H9 (cell line): ENCODE measurements at regions not wholly inside any gene's neighbourhood (a gene's known extent, or its start where the extent isn't known, plus 50 kb on each side); places are given as distances from the start of the nearest gene placed in this dataset.

ENCODE experiments used
- DNase-seq: peaks from one replicate; pipeline ENCODE4 v3.0.0-alpha.2; 2017
- H2AFZ ChIP-seq: one replicate; pipeline ENCODE4 v1.6.1; 2013; ENCODE audit warnings: mild to moderate bottlenecking, low read length, control low read depth, moderate library complexity
- H2AK5ac ChIP-seq: 2 replicates; pipeline ENCODE4 v1.6.1; 2013; ENCODE audit warnings: low read length, control low read depth, mixed read lengths; ENCODE audit not compliant: insufficient read length
- H2BK120ac ChIP-seq: one replicate; pipeline ENCODE4 v1.6.1; 2013; ENCODE audit warnings: low read depth, mild to moderate bottlenecking, low read length, control low read depth, inconsistent platforms; ENCODE audit not compliant: poor library complexity, severe bottlenecking
- H2BK12ac ChIP-seq: 2 replicates; pipeline ENCODE4 v1.6.1; 2013; ENCODE audit warnings: low read length, control low read depth, mixed read lengths, low read depth; ENCODE audit not compliant: insufficient read length
- H2BK15ac ChIP-seq: 2 replicates; pipeline ENCODE4 v1.6.1; 2013; ENCODE audit warnings: low read depth, low read length, control low read depth
- H2BK20ac ChIP-seq: one replicate; pipeline ENCODE4 v1.6.1; 2013; ENCODE audit warnings: low read depth, mild to moderate bottlenecking, low read length, control low read depth, inconsistent platforms; ENCODE audit not compliant: poor library complexity, severe bottlenecking
- H2BK5ac ChIP-seq: 2 replicates; pipeline ENCODE4 v1.6.1; 2013; ENCODE audit warnings: low read length, control low read depth, mixed read lengths; ENCODE audit not compliant: insufficient read length
- H3K14ac ChIP-seq: 2 replicates; pipeline ENCODE4 v1.6.1; 2013; ENCODE audit warnings: low read length, control low read depth; ENCODE audit not compliant: insufficient read depth
- H3K18ac ChIP-seq: 2 replicates; pipeline ENCODE4 v1.6.1; 2013; ENCODE audit warnings: low read depth, mild to moderate bottlenecking, mixed read lengths, low read length, control low read depth; ENCODE audit not compliant: insufficient read length
- H3K23ac ChIP-seq: 2 replicates; pipeline ENCODE4 v1.6.1; 2013; ENCODE audit warnings: low read length, control low read depth, mixed read lengths, low read depth; ENCODE audit not compliant: insufficient read length
- H3K23me2 ChIP-seq: 2 replicates; pipeline ENCODE4 v1.6.1; 2013; ENCODE audit warnings: low read depth, mild to moderate bottlenecking, mixed read lengths, low read length, control low read depth; ENCODE audit not compliant: insufficient read length, poor library complexity, severe bottlenecking
- H3K27ac ChIP-seq: 2 replicates; pipeline ENCODE4 v1.5.1; 2013; ENCODE audit warnings: low read length, control low read depth, mixed read lengths, low read depth; ENCODE audit not compliant: insufficient read length
- H3K27me3 ChIP-seq: 2 replicates; pipeline ENCODE4 v1.6.1; 2013; ENCODE audit warnings: low read length, control low read depth, inconsistent platforms; ENCODE audit not compliant: insufficient read depth
- H3K4ac ChIP-seq: 2 replicates; pipeline ENCODE4 v1.6.1; 2013; ENCODE audit warnings: low read depth, mild to moderate bottlenecking, control low read depth, inconsistent platforms, low read length, moderate library complexity
- H3K4me1 ChIP-seq: 2 replicates; pipeline ENCODE4 v1.6.1; 2013; ENCODE audit warnings: low read length, control low read depth, inconsistent platforms; ENCODE audit not compliant: insufficient read depth
- H3K4me2 ChIP-seq: 2 replicates; pipeline ENCODE4 v1.6.1; 2013; ENCODE audit warnings: low read length, control low read depth, mixed read lengths; ENCODE audit not compliant: insufficient read length, insufficient read depth
- H3K56ac ChIP-seq: 2 replicates; pipeline ENCODE4 v1.6.1; 2013; ENCODE audit warnings: low read depth, mild to moderate bottlenecking, mixed read lengths, low read length, control low read depth; ENCODE audit not compliant: insufficient read length
- H3K79me1 ChIP-seq: 2 replicates; pipeline ENCODE4 v1.6.1; 2013; ENCODE audit warnings: low read depth, mild to moderate bottlenecking, moderate library complexity, low read length, control low read depth, inconsistent platforms; ENCODE audit not compliant: insufficient read depth, poor library complexity, severe bottlenecking
- H3K79me2 ChIP-seq: 2 replicates; pipeline ENCODE4 v1.6.1; 2013; ENCODE audit warnings: low read length, control low read depth, inconsistent platforms; ENCODE audit not compliant: insufficient read depth
- H3K9ac ChIP-seq: 2 replicates; pipeline ENCODE4 v1.6.1; 2013; ENCODE audit warnings: low read length, control low read depth, mixed read lengths; ENCODE audit not compliant: insufficient read length; ENCODE audit errors: extremely low read depth
- H3K9me3 ChIP-seq: one replicate; pipeline ENCODE4 v1.6.1; 2013; ENCODE audit warnings: low read depth, low read length, inconsistent platforms; ENCODE audit not compliant: control insufficient read depth
- H3T11ph ChIP-seq: one replicate; pipeline ENCODE4 v1.6.1; 2013; ENCODE audit warnings: mild to moderate bottlenecking, low read length, control low read depth, inconsistent platforms
- H4K20me1 ChIP-seq: one replicate; pipeline ENCODE4 v1.6.1; 2013; ENCODE audit not compliant: control insufficient read depth, insufficient read length, insufficient read depth
- H4K5ac ChIP-seq: 2 replicates; pipeline ENCODE4 v1.6.1; 2013; ENCODE audit warnings: low read depth, mild to moderate bottlenecking, mixed read lengths, low read length, control low read depth; ENCODE audit not compliant: insufficient read length
- H4K8ac ChIP-seq: replicated peaks from 2 replicates; pipeline ENCODE4 v1.6.1; 2013; ENCODE audit warnings: low read length, control low read depth, mixed read lengths, low read depth; ENCODE audit not compliant: insufficient read length
- H4K91ac ChIP-seq: 2 replicates; pipeline ENCODE4 v1.6.1; 2013; ENCODE audit warnings: low read depth, mild to moderate bottlenecking, moderate library complexity, mixed read lengths, low read length, control low read depth; ENCODE audit not compliant: insufficient read length
- H3K27ac Mint-ChIP-seq, 3 experiments: 2 replicates in 2 of 3; 3 replicates in 1 of 3; pipeline ENCODE4 v1.8.0; 2020 to 2021; ENCODE audit warnings: mixed read lengths in 3 of 3, mild to moderate bottlenecking in 1 of 3, moderate library complexity in 1 of 3
- H3K27me3 Mint-ChIP-seq: 2 replicates; pipeline ENCODE4 v1.8.0; 2021; ENCODE audit warnings: low read depth, mild to moderate bottlenecking, moderate library complexity, mixed read lengths
- H3K36me3 Mint-ChIP-seq, 3 experiments: 2 replicates in 2 of 3; 3 replicates in 1 of 3; pipeline ENCODE4 v1.8.0; 2020 to 2021; ENCODE audit warnings: low read depth in 3 of 3, mixed read lengths in 3 of 3; ENCODE audit not compliant: insufficient read depth in 1 of 3
- H3K4me1 Mint-ChIP-seq, 2 experiments: 2 replicates each; pipeline ENCODE4 v1.8.0; 2020; ENCODE audit warnings: mixed read lengths in 2 of 2
- H3K4me3 Mint-ChIP-seq, 2 experiments: 2 replicates in 1 of 2; 3 replicates in 1 of 2; pipeline ENCODE4 v1.8.0; 2020 to 2021; ENCODE audit warnings: mild to moderate bottlenecking in 2 of 2, mixed read lengths in 2 of 2, moderate library complexity in 1 of 2
- H3K9me3 Mint-ChIP-seq, 2 experiments: 2 replicates in 1 of 2; 3 replicates in 1 of 2; pipeline ENCODE4 v1.8.0; 2020; ENCODE audit warnings: mild to moderate bottlenecking in 2 of 2, mixed read lengths in 2 of 2, moderate library complexity in 1 of 2
- CTCF ChIP-seq: fragments of 200-600 bp; sonication (generic); conservative IDR thresholded peaks from 3 replicates; pipeline ENCODE4 v1.8.0; 2021; ENCODE audit warnings: antibody characterized with exemption, mild to moderate bottlenecking
- whole genome bisulfite sequencing: extraction: QIAGEN DNeasy Blood & Tissue Kit; methylation state at CpG from one replicate; pipeline ENCODE4 v1.1.7; 2013; ENCODE audit warnings: missing lambda C conversion rate, low lambda C conversion rate, mixed read lengths; ENCODE audit not compliant: insufficient read length; ENCODE audit errors: extremely low coverage; 5-methylcytosine and 5-hydroxymethylcytosine counted together

GRCh38 chr11:62046568-62047100 lies 77.2 kb upstream of the INCENP start:
- Mint-ChIP-seq H3K36me3 (no peaks in the 10 kb centered on the region), H3K4me3 (no peak overlapping the region), H3K4me1 (no peaks in the 10 kb centered on the region), H3K27ac (no peak overlapping the region), H3K27me3 (no peaks in the 10 kb centered on the region; the same call in none of the 2 replicates), H3K9me3 (peaks cover 0 to 3% of the 10 kb centered on the region in 2 experiments; a peak in 1 of 5 replicates)
- Histone ChIP-seq H2AK5ac (no peak overlapping the region), H3K18ac (no peak overlapping the region), H3K9me3 (no peaks in the 10 kb centered on the region), H3K9ac (no peak overlapping the region), H3K4me2 (no peak overlapping the region), H4K20me1 (no peaks in the 10 kb centered on the region), H3K4ac (no peak overlapping the region), H4K5ac (no peak overlapping the region), H3K79me1 (no peaks in the 10 kb centered on the region), H3K27me3 (no peaks in the 10 kb centered on the region), H3K4me1 (no peaks in the 10 kb centered on the region), H3K23me2 (no peaks in the 10 kb centered on the region), H2BK20ac (no peak overlapping the region), H3K23ac (no peak overlapping the region), H4K8ac (no peak overlapping the region), H3K14ac (no peak overlapping the region), H3T11ph (no peak overlapping the region), H2BK15ac (no peak overlapping the region), H4K91ac (no peak overlapping the region), H2BK12ac (no peak overlapping the region), H3K79me2 (no peaks in the 10 kb centered on the region), H2BK5ac (no peak overlapping the region), H2AFZ (no peak overlapping the region), H3K56ac (no peak overlapping the region), H2BK120ac (no peak overlapping the region), H3K27ac (no peak overlapping the region)
- no CpG with 5 or more reads among the region's 8 CpGs for WGBS
- TF ChIP-seq CTCF: no peak
- no peak for DNase-seq
